ENCODE measurements at regions not wholly inside any gene's neighbourhood (a gene's known extent, or its start where the extent isn't known, plus 50 kb on each side); places are given as distances from the start of the nearest gene placed in this dataset.
A peak's percentile ranks its signal among the peaks of the same experiment; 100 is the strongest.

- no peak for DNase-seq (ENCODE audit: low read depth)
These were observed 739.4 kb upstream of the TENM3 start for GRCh38 chr4:181503687-181504390.

GRCh38 chr4:181504924-181505323, 738.3 kb upstream of the TENM3 start:
- DNase-seq (ENCODE audit: low read depth): no peak

GRCh38 chr4:181507180-181507835, 735.9 kb upstream of the TENM3 start:
- DNase-seq (ENCODE audit: low read depth): peak; percentile 0

- no peak for DNase-seq (ENCODE audit: low read depth)
These were observed 735.3 kb upstream of the TENM3 start for GRCh38 chr4:181507938-181508337.

GRCh38 chr4:181508601-181509000, 734.6 kb upstream of the TENM3 start:
- no peak for DNase-seq (ENCODE audit: low read depth)

GRCh38 chr4:181509073-181509472, 734.1 kb upstream of the TENM3 start:
- DNase-seq (ENCODE audit: low read depth): no peak

GRCh38 chr4:181517491-181517890, 725.7 kb upstream of the TENM3 start:
- no peak for DNase-seq (ENCODE audit: low read depth)

- no peak for DNase-seq (ENCODE audit: low read depth)
These were observed 722.4 kb upstream of the TENM3 start for GRCh38 chr4:181520790-181521189.

- no peak for DNase-seq (ENCODE audit: low read depth)
These were observed 719.2 kb upstream of the TENM3 start for GRCh38 chr4:181523973-181524372.

GRCh38 chr4:181524499-181524898, 718.7 kb upstream of the TENM3 start:
- no peak for DNase-seq (ENCODE audit: low read depth)

- no peak for DNase-seq (ENCODE audit: low read depth)
These were observed 717.6 kb upstream of the TENM3 start for GRCh38 chr4:181525634-181526033.

- peak; percentile 65 for DNase-seq (ENCODE audit: low read depth)
These were observed 714.5 kb upstream of the TENM3 start for GRCh38 chr4:181528570-181529184.

- no peak for DNase-seq (ENCODE audit: low read depth)
These were observed 713.7 kb upstream of the TENM3 start for GRCh38 chr4:181529537-181529936.

- DNase-seq (ENCODE audit: low read depth): no peak
These were observed 706.9 kb upstream of the TENM3 start for GRCh38 chr4:181536196-181536746.

- DNase-seq (ENCODE audit: low read depth): no peak
These were observed 706.3 kb upstream of the TENM3 start for GRCh38 chr4:181536811-181537434.

- DNase-seq (ENCODE audit: low read depth): no peak
These were observed 704.8 kb upstream of the TENM3 start for GRCh38 chr4:181538431-181538830.

GRCh38 chr4:181541396-181541795, 701.8 kb upstream of the TENM3 start:
- peak; percentile 2 for DNase-seq (ENCODE audit: low read depth)

GRCh38 chr4:181548873-181549575, 694.2 kb upstream of the TENM3 start:
- peak; percentile 79 for DNase-seq (ENCODE audit: low read depth)

GRCh38 chr4:181549576-181550188, 693.5 kb upstream of the TENM3 start:
- no peak for DNase-seq (ENCODE audit: low read depth)

GRCh38 chr4:181550381-181550780, 692.8 kb upstream of the TENM3 start:
- DNase-seq (ENCODE audit: low read depth): peak; percentile 33

GRCh38 chr4:181559637-181560036, 683.6 kb upstream of the TENM3 start:
- peak; percentile 20 for DNase-seq (ENCODE audit: low read depth)

All from ELR (cell line).